Body of pancreas (tissue), 4 donors: ENCODE measurements at regions not wholly inside any gene's neighbourhood (a gene's known extent, or its start where the extent isn't known, plus 50 kb on each side); places are given as distances from the start of the nearest gene placed in this dataset.
A peak's percentile ranks its signal among the peaks of the same experiment; 100 is the strongest.
"Not testable (repeated sequence)": the region's sequence is repeated elsewhere in the genome, so short reads cannot be mapped to it uniquely, and the experiment has no call there.

Source experiments
- ATAC-seq: fragments of 150-250 bp; one replicate; pipeline ENCODE4 v1.9.1; 2016
- DNase-seq, 4 donors: peaks; one replicate each; pipeline ENCODE4 v3.0.0-alpha.2; 2019
- H3K27ac ChIP-seq, 4 donors: fragments of 200-600 bp; sonication (generic); 1 replicate in 3 of 4; 2 replicates in 1 of 4; pipeline versions ENCODE4 v1.5.1 to v1.6.1; 2016 to 2019; ENCODE audit warnings: mild to moderate bottlenecking in 1 of 4, mixed read lengths in 1 of 4, moderate library complexity in 1 of 4
- H3K27me3 ChIP-seq, 2 donors: fragments of 200-600 bp; sonication (generic); one replicate each; pipeline ENCODE4 v1.6.0; 2016; ENCODE audit warnings: mild to moderate bottlenecking in 1 of 2
- H3K36me3 ChIP-seq, 2 donors: fragments of 200-600 bp; sonication (generic); replicated peaks in 1 of 2; 2 replicates each; pipeline ENCODE4 v1.5.1; 2016; ENCODE audit warnings: low read depth in 2 of 2; ENCODE audit not compliant: insufficient read depth in 1 of 2
- H3K4me1 ChIP-seq: fragments of 200-600 bp; sonication (generic); one replicate; pipeline ENCODE4 v1.6.0; 2016
- H3K4me3 ChIP-seq, 2 donors: fragments of 200-600 bp; sonication (generic); 1 replicate in 1 of 2; 2 replicates in 1 of 2; pipeline ENCODE4 v1.5.1; 2016 to 2019
- H3K9me3 ChIP-seq, 3 donors: fragments of 200-600 bp; sonication (generic); 1 replicate in 2 of 3; 2 replicates in 1 of 3; pipeline ENCODE4 v1.5.1; 2016
- CTCF ChIP-seq, 7 experiments: fragments of 450-650 bp in 4 of 7; fragments of 200-600 bp in 3 of 7; sonication (generic) in 3 of 7; IDR thresholded peaks; one replicate each; pipeline ENCODE4 v1.5.1; 2016 to 2019; ENCODE audit warnings: antibody characterized with exemption in 7 of 7
- POLR2A ChIP-seq, 3 donors: fragments of 450-650 bp; IDR thresholded peaks; one replicate each; pipeline ENCODE4 v1.6.1; 2016; ENCODE audit warnings: antibody characterized with exemption in 3 of 3, mild to moderate bottlenecking in 2 of 3
- WGBS, 2 donors: methylation state at CpG; one replicate each; pipeline ENCODE4 v1.1.5; 2017; 5-methylcytosine and 5-hydroxymethylcytosine counted together
- intact Hi-C: fragments of 100-400 bp; cut with DNase I; formaldehyde crosslinking; loops from one replicate; pipeline ENCODE4 v1.15.1; 2023

- TF ChIP-seq POLR2A (IDR thresholded peaks at IDR 0.05) = no peak
- TF ChIP-seq CTCF (IDR thresholded peaks at IDR 0.05) = no peak
- Histone ChIP-seq H3K36me3 (no peaks in the 10 kb centered on the region), H3K27me3 (no peaks in the 10 kb centered on the region), H3K9me3 (no peaks in the 10 kb centered on the region), H3K27ac (peak overlapping the region in 1 of 4 donors; percentile 11), H3K4me1 (peaks cover 3% of the 10 kb centered on the region), H3K4me3 (no peak overlapping the region)
- DNase-seq (peak; percentile 36 to 62 (median 44)), ATAC-seq (peak; percentile 56)
- intact Hi-C loops = no loop called here
- 28% methylated on average over 7 of the region's 7 CpGs for WGBS, 2 donors
These were observed 122.0 kb downstream of the COPS8 start for GRCh38 chr2:237207646-237208045.

GRCh38 chr2:237208373-237209260 is 122.9 kb downstream of the COPS8 start:
- Histone ChIP-seq H3K36me3 (no peaks in the 10 kb centered on the region), H3K27ac (peak overlapping the region in 1 of 4 donors; percentile 30), H3K4me1 (peaks cover 9% of the 10 kb centered on the region), H3K27me3 (no peaks in the 10 kb centered on the region), H3K9me3 (no peaks in the 10 kb centered on the region), H3K4me3 (no peak overlapping the region)
- 68 to 69% methylated on average over 16 of the region's 16 CpGs for WGBS, 2 donors
- no peak for DNase-seq
- peak; percentile 64 for ATAC-seq
- TF ChIP-seq POLR2A (IDR thresholded peaks at IDR 0.05) = no peak
- intact Hi-C loops = no loop called here

- no peaks in the 10 kb centered on the region for H3K9me3 ChIP-seq
- H3K4me3 ChIP-seq = no peak overlapping the region
- peaks cover 14% of the 10 kb centered on the region for H3K4me1 ChIP-seq
- DNase-seq = no peak
- WGBS, 2 donors = 53 to 60% methylated on average over 6 of the region's 6 CpGs
- TF ChIP-seq POLR2A (IDR thresholded peaks at IDR 0.05) = no peak
- TF ChIP-seq CTCF (IDR thresholded peaks at IDR 0.05) = no peak
- H3K27ac ChIP-seq = no peak overlapping the region
- no peak for ATAC-seq
- H3K36me3 ChIP-seq = no peaks in the 10 kb centered on the region
- H3K27me3 ChIP-seq = no peaks in the 10 kb centered on the region
- intact Hi-C loops = no loop called here
These were observed 124.2 kb downstream of the COPS8 start for GRCh38 chr2:237209885-237210284.

GRCh38 chr2:237210297-237210696 is 124.6 kb downstream of the COPS8 start:
- 79 to 84% methylated on average over 7 of the region's 7 CpGs for WGBS, 2 donors
- H3K36me3 ChIP-seq = no peaks in the 10 kb centered on the region
- no peaks in the 10 kb centered on the region for H3K27me3 ChIP-seq
- no peak for ATAC-seq
- H3K4me1 ChIP-seq = peaks cover 14% of the 10 kb centered on the region
- no peaks in the 10 kb centered on the region for H3K9me3 ChIP-seq
- no peak for DNase-seq
- intact Hi-C loops = no loop called here
- H3K27ac ChIP-seq = no peak overlapping the region
- TF ChIP-seq POLR2A (IDR thresholded peaks at IDR 0.05) (no peak), CTCF (IDR thresholded peaks at IDR 0.05) (no peak)
- no peak overlapping the region for H3K4me3 ChIP-seq

- TF ChIP-seq POLR2A (IDR thresholded peaks at IDR 0.05) (no peak), CTCF (IDR thresholded peaks at IDR 0.05) (no peak)
- Histone ChIP-seq H3K4me3 (no peak overlapping the region), H3K4me1 (peaks cover 14% of the 10 kb centered on the region), H3K27ac (no peak overlapping the region), H3K36me3 (no peaks in the 10 kb centered on the region), H3K27me3 (no peaks in the 10 kb centered on the region), H3K9me3 (no peaks in the 10 kb centered on the region)
- 62 to 80% methylated on average over 6 of the region's 6 CpGs for WGBS, 2 donors
- ATAC-seq (no peak), DNase-seq (no peak)
- intact Hi-C loops = no loop called here
These were observed 125.1 kb downstream of the COPS8 start for GRCh38 chr2:237210763-237211162.

- not testable (repeated sequence) for H3K4me3 ChIP-seq
- peak overlapping the region in 1 of 4 donors; percentile 10 for H3K27ac ChIP-seq
These were observed 126.9 kb downstream of the COPS8 start for GRCh38 chr2:237212356-237213279.

More at GRCh38 chr2:237212356-237213279, 126.9 kb downstream of the COPS8 start:
- H3K36me3 ChIP-seq, intact Hi-C loops, H3K27me3 ChIP-seq, ATAC-seq, H3K9me3 ChIP-seq, DNase-seq: not testable (repeated sequence)
- peaks cover 14% of the 10 kb centered on the region for H3K4me1 ChIP-seq
- WGBS, 2 donors = 82 to 87% methylated on average over 9 of the region's 9 CpGs
